ENCODE measurements at regions not wholly inside any gene's neighbourhood (a gene's known extent, or its start where the extent isn't known, plus 50 kb on each side); places are given as distances from the start of the nearest gene placed in this dataset.

DNA sequence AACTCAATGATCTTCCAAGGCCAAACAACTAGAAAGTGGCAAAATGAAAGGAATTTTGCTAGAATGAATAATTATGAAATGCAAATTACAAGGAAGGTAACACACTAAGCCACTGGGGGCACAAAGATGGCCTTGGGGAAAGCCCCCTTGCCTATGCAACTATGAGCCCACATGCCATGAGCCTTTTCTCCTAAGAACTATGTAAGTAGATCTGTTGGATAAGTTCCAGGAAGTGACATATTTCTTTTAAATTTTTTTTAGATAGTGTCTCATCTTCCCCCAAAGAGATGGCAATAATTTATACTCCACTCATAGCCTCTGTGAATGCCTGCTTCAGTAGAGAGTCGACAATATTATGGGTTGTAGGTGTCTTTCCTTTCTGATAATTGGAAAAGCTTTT is 257.8 kb downstream of the AUH start:
- Histone ChIP-seq H2BK20ac (ENCODE audit: low read length) (no peak overlapping the region), H3K4me2 (ENCODE audit: insufficient read depth in 1 of 2, low read depth in 2 of 2, low read length in 2 of 2) (no peak overlapping the region), H3K23me2 (ENCODE audit: low read depth, low read length) (no peaks in the 10 kb centered on the region), H4K91ac (replicated peaks; ENCODE audit: insufficient read length, low read length) (no peak overlapping the region), H3K4ac (replicated peaks; ENCODE audit: insufficient read length, low read depth, low read length) (no peak overlapping the region), H3K18ac (ENCODE audit: extremely low read depth, low read length) (no peak overlapping the region), H2AK5ac (ENCODE audit: low read depth, low read length) (no peak overlapping the region), H4K5ac (ENCODE audit: insufficient read length, low read depth, low read length) (no peak overlapping the region), H3K56ac (replicated peaks; ENCODE audit: insufficient read length, low read depth, low read length) (no peak overlapping the region), H4K8ac (ENCODE audit: extremely low read depth, insufficient read depth, low read length) (no peak overlapping the region), H3K27me3 (replicated peaks in 1 of 4; ENCODE audit: control insufficient read depth in 3 of 4, extremely low read depth in 1 of 4, insufficient read depth in 3 of 4, low read length in 3 of 4) (no peaks in the 10 kb centered on the region), H2BK15ac (ENCODE audit: low read length) (no peak overlapping the region), H3K9me3 (ENCODE audit: insufficient read depth in 2 of 2, low read depth in 1 of 2, low read length in 1 of 2) (no peaks in the 10 kb centered on the region), H3K9ac (replicated peaks in 1 of 4; ENCODE audit: extremely low read depth in 1 of 4, low read depth in 3 of 4, low read length in 3 of 4) (no peak overlapping the region), H2BK5ac (ENCODE audit: low read depth, low read length) (no peak overlapping the region), H3K23ac (ENCODE audit: insufficient read length) (no peak overlapping the region), H3K36me3 (ENCODE audit: control insufficient read depth in 2 of 4, insufficient read depth in 4 of 4, low read length in 3 of 4) (no peaks in the 10 kb centered on the region), H3K14ac (ENCODE audit: insufficient read length) (no peak overlapping the region), H3K79me1 (ENCODE audit: low read depth, low read length) (no peaks in the 10 kb centered on the region), H3K4me1 (replicated peaks in 1 of 4; ENCODE audit: control insufficient read depth in 3 of 4, insufficient read depth in 4 of 4, low read length in 3 of 4) (peaks cover 0 to 4% (median 0%) of the 10 kb centered on the region in 4 experiments; a peak in 1 of 7 replicates), H4K20me1 (replicated peaks in 1 of 2; ENCODE audit: control insufficient read depth in 1 of 2, insufficient read depth in 2 of 2, low read length in 2 of 2) (no peaks in the 10 kb centered on the region), H3K4me3 (ENCODE audit: extremely low read depth in 1 of 4, insufficient read depth in 2 of 4, low read depth in 3 of 4, low read length in 4 of 4) (no peak overlapping the region), H2BK12ac (ENCODE audit: low read depth, low read length) (no peak overlapping the region), H2BK120ac (replicated peaks; ENCODE audit: low read depth, low read length) (no peak overlapping the region), H3K79me2 (ENCODE audit: control insufficient read depth in 1 of 2, insufficient read depth in 2 of 2, low read length in 2 of 2) (no peaks in the 10 kb centered on the region), H3K27ac (ENCODE audit: low read depth, low read length) (no peak overlapping the region), H2AFZ (ENCODE audit: low read length) (no peak overlapping the region)
- 84% methylated on average over 1 of the region's 1 CpG; no CpG with 5 or more reads in 1 of the 2 experiments for WGBS, 2 experiments (ENCODE audit: extremely low coverage in 1 of 2, insufficient coverage in 1 of 2, insufficient read length in 1 of 2, insufficient replicate concordance in 2 of 2, low coverage in 1 of 2, low lambda C conversion rate in 2 of 2, missing lambda C conversion rate in 1 of 2)
- FAIRE-seq (no peak), DNase-seq (ENCODE audit: low read depth in 1 of 2, low spot score in 2 of 2) (no peak)
- POLR2A ChIA-PET (ENCODE audit: partially characterized antibody) = no interaction called here
- CTCF ChIA-PET (ENCODE audit: partially characterized antibody) = interaction anchor here (0.6 kb wide), 1 partner anchor 473 kb away, joined by 3 read pairs; no protein-coding TSS in a partner anchor
- TF ChIP-seq PHF8 (conservative IDR thresholded peaks at IDR 0.05; ENCODE audit: low read depth, low read length) (no peak), POU5F1 (IDR thresholded peaks at IDR 0.05; ENCODE audit: low read depth, low read length) (no peak), SP2 (IDR thresholded peaks at IDR 0.05; ENCODE audit: low read length) (no peak), JUN (IDR thresholded peaks at IDR 0.05; ENCODE audit: low read depth, low read length) (no peak), GTF2F1 (IDR thresholded peaks at IDR 0.05; ENCODE audit: borderline replicate concordance, low read depth, low read length) (no peak)
